GM21529 (cell line): ENCODE measurements at regions not wholly inside any gene's neighbourhood (a gene's known extent, or its start where the extent isn't known, plus 50 kb on each side); places are given as distances from the start of the nearest gene placed in this dataset.

ENCODE experiments used
- ATAC-seq: cut with Tn5 transposase; IDR thresholded peaks from one replicate; pipeline ENCODE4 v1.9.1; 2021; ENCODE audit not compliant: unreplicated experiment

GRCh38 chr9:118991366-118992285, 377.6 kb downstream of the BRINP1 start:
- ATAC-seq, result no peak

GRCh38 chr9:118992813-118993794, 376.1 kb downstream of the BRINP1 start:
- ATAC-seq, result no peak

GRCh38 chr9:118993965-118994364, 375.3 kb downstream of the BRINP1 start:
- ATAC-seq, result no peak

- ATAC-seq, result no peak
These were observed 366.7 kb downstream of the BRINP1 start for GRCh38 chr9:119002491-119002890.

- no peak for ATAC-seq
These were observed 366.0 kb downstream of the BRINP1 start for GRCh38 chr9:119003201-119003611.

GRCh38 chr9:119003882-119004617, 365.2 kb downstream of the BRINP1 start:
- ATAC-seq, result no peak

GRCh38 chr9:119004618-119004990, 364.6 kb downstream of the BRINP1 start:
- no peak for ATAC-seq

- no peak for ATAC-seq
These were observed 364.1 kb downstream of the BRINP1 start for GRCh38 chr9:119005162-119005561.

- no peak for ATAC-seq
These were observed 360.0 kb downstream of the BRINP1 start for GRCh38 chr9:119009249-119009648.

- no peak for ATAC-seq
These were observed 349.0 kb downstream of the BRINP1 start for GRCh38 chr9:119020284-119020683.

- no peak for ATAC-seq
These were observed 348.4 kb downstream of the BRINP1 start for GRCh38 chr9:119020730-119021333.

GRCh38 chr9:119026120-119026519, 343.1 kb downstream of the BRINP1 start:
- no peak for ATAC-seq

GRCh38 chr9:119027901-119028699, 341.1 kb downstream of the BRINP1 start:
- ATAC-seq, result no peak

- no peak for ATAC-seq
These were observed 339.3 kb downstream of the BRINP1 start for GRCh38 chr9:119029886-119030285.

GRCh38 chr9:119033596-119033995, 335.6 kb downstream of the BRINP1 start:
- no peak for ATAC-seq

GRCh38 chr9:119036969-119037368, 332.3 kb downstream of the BRINP1 start:
- ATAC-seq, result no peak

GRCh38 chr9:119043996-119044395, 325.2 kb downstream of the BRINP1 start:
- ATAC-seq, result no peak

- no peak for ATAC-seq
These were observed 324.4 kb downstream of the BRINP1 start for GRCh38 chr9:119044806-119045205.

GRCh38 chr9:119047513-119048307, 321.5 kb downstream of the BRINP1 start:
- ATAC-seq, result no peak
